ENCODE measurements at regions not wholly inside any gene's neighbourhood (a gene's known extent, or its start where the extent isn't known, plus 50 kb on each side); places are given as distances from the start of the nearest gene placed in this dataset.
"Not testable (repeated sequence)": the region's sequence is repeated elsewhere in the genome, so short reads cannot be mapped to it uniquely, and the experiment has no call there.

DNA sequence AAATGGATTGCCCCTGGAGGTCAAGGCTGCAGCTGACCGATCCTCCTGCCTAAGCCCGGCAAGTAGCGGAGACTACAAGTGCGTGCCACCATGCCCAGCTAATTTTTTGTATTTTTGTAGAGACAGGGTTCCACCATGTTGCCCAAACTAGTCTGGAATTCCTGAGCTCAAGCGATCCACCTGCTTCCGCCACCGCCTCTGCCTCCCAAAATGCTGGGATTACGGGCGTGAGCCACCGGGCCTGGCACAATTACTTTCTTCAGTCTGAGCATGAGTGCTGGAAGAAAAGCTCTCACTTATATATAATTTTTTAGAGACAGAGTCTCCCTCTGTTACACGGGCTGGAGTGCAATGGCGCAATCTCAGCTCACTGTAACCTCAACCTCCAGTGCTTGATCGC lies 307.4 kb downstream of the ZNF37A start:
- TF ChIP-seq EZH2 (IDR thresholded peaks at IDR 0.05; ENCODE audit: low read length, missing control alignments): not testable (repeated sequence)
- TF ChIP-seq, protein P1, sequence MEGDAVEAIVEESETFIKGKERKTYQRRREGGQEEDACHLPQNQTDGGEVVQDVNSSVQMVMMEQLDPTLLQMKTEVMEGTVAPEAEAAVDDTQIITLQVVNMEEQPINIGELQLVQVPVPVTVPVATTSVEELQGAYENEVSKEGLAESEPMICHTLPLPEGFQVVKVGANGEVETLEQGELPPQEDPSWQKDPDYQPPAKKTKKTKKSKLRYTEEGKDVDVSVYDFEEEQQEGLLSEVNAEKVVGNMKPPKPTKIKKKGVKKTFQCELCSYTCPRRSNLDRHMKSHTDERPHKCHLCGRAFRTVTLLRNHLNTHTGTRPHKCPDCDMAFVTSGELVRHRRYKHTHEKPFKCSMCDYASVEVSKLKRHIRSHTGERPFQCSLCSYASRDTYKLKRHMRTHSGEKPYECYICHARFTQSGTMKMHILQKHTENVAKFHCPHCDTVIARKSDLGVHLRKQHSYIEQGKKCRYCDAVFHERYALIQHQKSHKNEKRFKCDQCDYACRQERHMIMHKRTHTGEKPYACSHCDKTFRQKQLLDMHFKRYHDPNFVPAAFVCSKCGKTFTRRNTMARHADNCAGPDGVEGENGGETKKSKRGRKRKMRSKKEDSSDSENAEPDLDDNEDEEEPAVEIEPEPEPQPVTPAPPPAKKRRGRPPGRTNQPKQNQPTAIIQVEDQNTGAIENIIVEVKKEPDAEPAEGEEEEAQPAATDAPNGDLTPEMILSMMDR (conservative IDR thresholded peaks at IDR 0.05 in 1 of 2, IDR thresholded peaks at IDR 0.05 in 1 of 2; ENCODE audit: low read depth in 1 of 2, low read length in 2 of 2): not testable (repeated sequence)
